ENCODE measurements at regions not wholly inside any gene's neighbourhood (a gene's known extent, or its start where the extent isn't known, plus 50 kb on each side); places are given as distances from the start of the nearest gene placed in this dataset.

- TF ChIP-seq CTCF (IDR thresholded peaks at IDR 0.05) (no peak), REST (IDR thresholded peaks at IDR 0.05; ENCODE audit: insufficient read depth in 1 of 2, low read depth in 2 of 2, low read length in 1 of 2) (no peak), TCF7L2 (IDR thresholded peaks at IDR 0.05; ENCODE audit: low read depth, low read length) (no peak), POLR2AphosphoS5 (IDR thresholded peaks at IDR 0.05; ENCODE audit: low read depth, low read length) (no peak), SIN3A (IDR thresholded peaks at IDR 0.05; ENCODE audit: borderline replicate concordance, insufficient read depth, low read depth, low read length) (no peak)
These were observed 666.3 kb upstream of the GRIA3 start for GRCh38 chrX:122517786-122518185.

Measured in Panc1 (cell line).